Bronchial epithelial cell (primary cell): ENCODE measurements at regions not wholly inside any gene's neighbourhood (a gene's known extent, or its start where the extent isn't known, plus 50 kb on each side); places are given as distances from the start of the nearest gene placed in this dataset.

Experiments used
- DNase-seq: peaks from one replicate; pipeline ENCODE4 v3.0.0-alpha.2; 2010; ENCODE audit warnings: low read depth
- FAIRE-seq: peaks from 2 replicates; lab custom pipeline; 2011; peaks lifted over from hg19 to GRCh38; lab: Jason Lieb, UNC
- H3K27me3 ChIP-seq: 2 replicates; pipeline ENCODE4 v1.5.1; 2011; ENCODE audit warnings: low read length; ENCODE audit not compliant: control insufficient read depth, insufficient read depth
- H3K36me3 ChIP-seq: 2 replicates; pipeline ENCODE4 v1.5.1; 2011; ENCODE audit warnings: low read length; ENCODE audit not compliant: control insufficient read depth, insufficient read depth
- H3K4me3 ChIP-seq: 2 replicates; pipeline ENCODE4 v1.5.1; 2011; ENCODE audit warnings: mild to moderate bottlenecking, low read depth, low read length, control low read depth
- CTCF ChIP-seq: IDR thresholded peaks from 2 replicates; pipeline ENCODE4 v1.5.1; 2011; ENCODE audit warnings: mild to moderate bottlenecking, moderate library complexity, low read length, control low read depth, inconsistent platforms; ENCODE audit not compliant: insufficient read depth, severe bottlenecking

DNA sequence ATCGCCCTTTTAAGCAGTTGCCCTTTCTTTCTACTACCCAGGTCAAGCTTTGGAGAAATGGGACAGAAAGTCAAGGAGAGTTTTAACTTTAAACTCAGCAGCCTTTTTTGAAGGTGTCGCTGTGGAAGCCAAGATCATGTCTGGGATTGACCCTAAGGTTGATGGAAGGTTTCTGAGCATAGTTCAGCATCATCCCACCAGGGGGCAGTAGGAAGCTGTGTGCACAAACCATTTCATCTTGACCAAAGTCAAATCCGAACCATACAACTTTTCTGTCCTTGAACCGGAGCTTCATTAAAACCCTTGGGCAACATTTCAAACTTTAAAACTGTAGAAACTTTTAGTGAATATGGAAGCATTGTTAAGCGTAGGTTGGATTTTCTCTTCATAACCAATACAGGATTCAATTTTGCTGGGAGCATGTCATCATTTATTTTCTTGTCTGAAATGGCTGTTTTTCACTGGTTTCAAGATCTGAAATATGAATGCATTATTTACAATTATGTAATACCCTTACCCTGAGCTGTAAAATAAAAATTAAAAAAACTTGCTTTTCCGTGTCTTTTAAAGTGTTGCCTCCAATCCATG, 214.4 kb upstream of the KIAA1217 start:
- Histone ChIP-seq H3K36me3 (no peaks in the 10 kb centered on the region), H3K27me3 (no peaks in the 10 kb centered on the region), H3K4me3 (no peak overlapping the region)
- TF ChIP-seq CTCF: peak; percentile 90
- DNase-seq (peak; percentile 61), FAIRE-seq (peak; percentile 90)

DNA sequence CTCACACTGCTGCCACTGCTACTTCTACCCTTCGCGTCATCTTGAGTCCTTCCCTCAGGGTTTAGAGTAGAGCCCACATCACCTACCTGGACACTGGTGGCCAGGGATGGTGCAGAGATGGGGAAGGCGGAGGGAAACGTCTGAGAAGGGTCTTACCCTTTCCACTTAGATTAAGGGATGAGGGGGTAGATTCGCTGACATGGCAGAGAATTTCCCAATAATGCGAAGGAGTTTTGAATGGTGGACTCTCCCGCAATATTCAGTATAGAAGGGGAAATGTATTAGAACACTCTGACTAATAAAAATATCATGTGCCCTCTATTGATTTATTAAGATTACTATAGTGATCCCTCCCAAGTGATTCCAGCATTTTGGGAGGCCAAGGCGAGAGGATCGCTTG, 209.5 kb upstream of the KIAA1217 start:
- no peak for DNase-seq
- no peak for TF ChIP-seq CTCF

DNA sequence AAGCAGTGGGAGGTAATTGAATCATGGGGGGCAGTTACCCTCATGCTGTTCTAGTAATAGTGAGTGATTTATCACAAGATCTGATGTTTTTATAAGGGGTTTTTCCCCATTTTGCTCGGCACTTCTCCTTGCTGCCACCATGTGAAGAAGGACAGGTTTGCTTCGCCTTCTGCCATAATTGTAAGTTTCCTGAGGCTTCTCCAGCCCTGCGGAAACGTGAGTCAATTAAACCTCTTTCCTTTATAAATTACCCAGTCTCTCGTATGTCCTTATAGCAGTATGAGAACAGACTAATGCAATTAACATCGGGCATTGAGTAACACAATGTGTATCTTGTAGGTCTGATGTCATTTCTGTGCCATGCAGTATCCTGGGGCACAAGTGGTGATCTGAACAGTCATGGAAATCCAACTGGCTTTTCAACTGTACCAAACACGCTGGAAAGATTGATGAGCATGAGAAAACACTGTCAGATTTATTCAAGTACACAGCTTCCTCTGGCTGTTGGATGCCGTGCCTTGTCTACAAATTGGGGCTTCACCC, 208.6 kb upstream of the KIAA1217 start:
- Histone ChIP-seq H3K36me3 (no peaks in the 10 kb centered on the region), H3K4me3 (no peak overlapping the region), H3K27me3 (no peaks in the 10 kb centered on the region)
- DNase-seq (peak; percentile 13), FAIRE-seq (no peak)
- no peak for TF ChIP-seq CTCF

More for the DNA sequence above, 209.5 kb upstream of the KIAA1217 start:
- Histone ChIP-seq H3K4me3 (no peak overlapping the region), H3K36me3 (no peaks in the 10 kb centered on the region), H3K27me3 (no peaks in the 10 kb centered on the region)
- no peak for FAIRE-seq

GRCh38 chr10:24006741-24007140, 202.2 kb upstream of the KIAA1217 start:
- no peak for FAIRE-seq
- no peak for TF ChIP-seq CTCF

GRCh38 chr10:24007359-24007758, 201.6 kb upstream of the KIAA1217 start:
- H3K36me3 ChIP-seq: no peaks in the 10 kb centered on the region
- H3K4me3 ChIP-seq: no peak overlapping the region
- DNase-seq: no peak
- peaks cover 2% of the 10 kb centered on the region for H3K27me3 ChIP-seq
- no peak for FAIRE-seq
- no peak for TF ChIP-seq CTCF

More at GRCh38 chr10:24006741-24007140, 202.2 kb upstream of the KIAA1217 start:
- DNase-seq: no peak
- no peaks in the 10 kb centered on the region for H3K36me3 ChIP-seq
- H3K27me3 ChIP-seq: peaks cover 2% of the 10 kb centered on the region
- no peak overlapping the region for H3K4me3 ChIP-seq
